GM13976 (cell line): ENCODE measurements at regions not wholly inside any gene's neighbourhood (a gene's known extent, or its start where the extent isn't known, plus 50 kb on each side); places are given as distances from the start of the nearest gene placed in this dataset.

Experiments
- DNase-seq: peaks from one replicate; pipeline ENCODE4 v3.0.0; 2012; ENCODE audit warnings: low spot score
- CTCF ChIP-seq: IDR thresholded peaks from 2 replicates; pipeline ENCODE4 v1.5.1; 2012; ENCODE audit warnings: borderline replicate concordance, mild to moderate bottlenecking; ENCODE audit not compliant: insufficient read depth; ENCODE audit errors: extremely low read depth, missing control alignments, control extremely low read depth
- in situ Hi-C: fragments of 300-500 bp; cut with MboI; formaldehyde crosslinking; loops from one replicate; pipeline ENCODE4 v1.12.0; 2022; ENCODE audit warnings: low sequenced_read_pairs, mixed read lengths, inconsistent platforms; ENCODE audit not compliant: unreplicated experiment

GRCh38 chr3:186487819-186488218 is 56.4 kb downstream of the CRYGS start:
- in situ Hi-C loops: no loop called here
- TF ChIP-seq CTCF: no peak
- no peak for DNase-seq

- in situ Hi-C loops: no loop called here
- TF ChIP-seq CTCF: no peak
- DNase-seq: no peak
Observed at GRCh38 chr3:186487037-186487436, 57.1 kb downstream of the CRYGS start.

- no peak for TF ChIP-seq CTCF
- no peak for DNase-seq
- in situ Hi-C loops: no loop called here
Observed at GRCh38 chr3:186483611-186484340, 60.4 kb downstream of the CRYGS start.

GRCh38 chr3:186481526-186481925 is 62.7 kb downstream of the CRYGS start:
- no peak for TF ChIP-seq CTCF
- in situ Hi-C loops: no loop called here
- no peak for DNase-seq

- in situ Hi-C loops: no loop called here
- no peak for DNase-seq
- TF ChIP-seq CTCF: no peak
Observed at GRCh38 chr3:186477876-186478275, 66.3 kb downstream of the CRYGS start.

GRCh38 chr3:186477033-186477432 is 67.1 kb downstream of the CRYGS start:
- in situ Hi-C loops: no loop called here
- no peak for DNase-seq
- no peak for TF ChIP-seq CTCF
